CD14-positive monocyte (primary cell): ENCODE measurements at regions not wholly inside any gene's neighbourhood (a gene's known extent, or its start where the extent isn't known, plus 50 kb on each side); places are given as distances from the start of the nearest gene placed in this dataset.

Source experiments
- DNase-seq, 3 donors: peaks; one replicate each; pipeline ENCODE4 v3.0.0-alpha.2; 2011 to 2022
- H2AFZ ChIP-seq: 2 replicates; pipeline ENCODE4 v1.6.0; 2012; ENCODE audit warnings: mild to moderate bottlenecking, low read depth, low read length, inconsistent platforms; ENCODE audit not compliant: insufficient read depth, poor library complexity, severe bottlenecking
- H3K27ac ChIP-seq, 2 donors: 1 replicate in 1 of 2; 2 replicates in 1 of 2; pipeline ENCODE4 v1.5.1; 2012 to 2013; ENCODE audit warnings: low read length in 2 of 2, control low read depth in 1 of 2, inconsistent platforms in 1 of 2, low read depth in 1 of 2, mild to moderate bottlenecking in 1 of 2
- H3K27me3 ChIP-seq, 2 donors: one replicate each; pipeline versions ENCODE4 v1.6.0 to v1.6.1; 2011 to 2013; ENCODE audit warnings: low read length in 2 of 2; ENCODE audit not compliant: control insufficient read depth in 2 of 2, insufficient read depth in 2 of 2
- H3K36me3 ChIP-seq, 2 donors: replicated peaks in 1 of 2; 1 replicate in 1 of 2; 2 replicates in 1 of 2; pipeline versions ENCODE4 v1.5.1 to v1.6.1; 2012 to 2013; ENCODE audit warnings: low read length in 2 of 2, control low read depth in 1 of 2, inconsistent platforms in 1 of 2, mild to moderate bottlenecking in 1 of 2; ENCODE audit not compliant: insufficient read depth in 2 of 2, control insufficient read depth in 1 of 2
- H3K4me1 ChIP-seq, 2 donors: 1 replicate in 1 of 2; 2 replicates in 1 of 2; pipeline versions ENCODE4 v1.5.1 to v1.6.1; 2012 to 2013; ENCODE audit warnings: low read length in 2 of 2, control low read depth in 1 of 2, inconsistent platforms in 1 of 2, mild to moderate bottlenecking in 1 of 2, moderate library complexity in 1 of 2; ENCODE audit not compliant: insufficient read depth in 2 of 2, control insufficient read depth in 1 of 2
- H3K4me2 ChIP-seq: replicated peaks from 2 replicates; pipeline ENCODE3; 2012; ENCODE audit warnings: low read length, moderate library complexity, mild to moderate bottlenecking; ENCODE audit not compliant: poor library complexity, severe bottlenecking; ENCODE audit errors: extremely low read depth
- H3K4me3 ChIP-seq, 3 experiments: fragments of 200-600 bp in 1 of 3; sonication (generic) in 1 of 3; replicated peaks in 1 of 3; 1 replicate in 2 of 3; 2 replicates in 1 of 3; pipeline ENCODE4 v1.5.1; 2011 to 2013; ENCODE audit warnings: low read length in 3 of 3, mild to moderate bottlenecking in 3 of 3, control low read depth in 2 of 3, low read depth in 2 of 3, inconsistent platforms in 1 of 3, moderate library complexity in 1 of 3
- H3K79me2 ChIP-seq: 2 replicates; pipeline ENCODE4 v1.6.0; 2012; ENCODE audit warnings: mild to moderate bottlenecking, control low read depth, inconsistent platforms, low read length, moderate library complexity; ENCODE audit not compliant: insufficient read depth
- H3K9ac ChIP-seq: 2 replicates; pipeline ENCODE4 v1.6.0; 2017; ENCODE audit warnings: low read length, mild to moderate bottlenecking; ENCODE audit not compliant: insufficient read depth, poor library complexity, severe bottlenecking
- H3K9me3 ChIP-seq, 2 donors: replicated peaks in 1 of 2; 1 replicate in 1 of 2; 2 replicates in 1 of 2; pipeline versions ENCODE4 v1.5.1 to v1.6.1; 2012 to 2013; ENCODE audit warnings: low read length in 2 of 2, control low read depth in 1 of 2; ENCODE audit not compliant: control insufficient read depth in 1 of 2, insufficient read depth in 1 of 2
- H4K20me1 ChIP-seq: 2 replicates; pipeline ENCODE4 v1.6.0; 2012; ENCODE audit warnings: mild to moderate bottlenecking, low read length, control low read depth, moderate library complexity; ENCODE audit not compliant: insufficient read depth
- H3K27ac Mint-ChIP-seq, 7 donors: one replicate each; pipeline ENCODE4 v1.8.0; 2020; ENCODE audit warnings: mild to moderate bottlenecking in 7 of 7, mixed read lengths in 7 of 7, moderate library complexity in 6 of 7, inconsistent platforms in 2 of 7
- H3K27me3 Mint-ChIP-seq, 3 donors: one replicate each; pipeline ENCODE4 v1.8.0; 2021 to 2022; ENCODE audit warnings: low read depth in 3 of 3, mild to moderate bottlenecking in 3 of 3, mixed read lengths in 3 of 3, moderate library complexity in 3 of 3, inconsistent platforms in 1 of 3
- H3K36me3 Mint-ChIP-seq, 2 donors: one replicate each; pipeline ENCODE4 v1.8.0; 2020; ENCODE audit warnings: mixed read lengths in 2 of 2, inconsistent platforms in 1 of 2, mild to moderate bottlenecking in 1 of 2
- H3K4me1 Mint-ChIP-seq: one replicate; pipeline ENCODE4 v1.8.0; 2020; ENCODE audit warnings: mild to moderate bottlenecking, mixed read lengths
- H3K4me3 Mint-ChIP-seq, 2 donors: one replicate each; pipeline ENCODE4 v1.8.0; 2020; ENCODE audit warnings: mild to moderate bottlenecking in 2 of 2, mixed read lengths in 2 of 2, moderate library complexity in 1 of 2
- H3K9me3 Mint-ChIP-seq, 7 donors: one replicate each; pipeline ENCODE4 v1.8.0; 2020 to 2022; ENCODE audit warnings: mixed read lengths in 7 of 7, mild to moderate bottlenecking in 6 of 7, moderate library complexity in 6 of 7, inconsistent platforms in 2 of 7
- WGBS: methylation state at CpG from one replicate; pipeline ENCODE4 v1.1.5; 2013; ENCODE audit warnings: missing lambda C conversion rate; ENCODE audit not compliant: insufficient coverage; 5-methylcytosine and 5-hydroxymethylcytosine counted together
- intact Hi-C, 2 donors: fragments of 100-400 bp; cut with micrococcal nuclease; formaldehyde crosslinking; loops; one replicate each; pipeline versions ENCODE4 v1.15.0 to v1.15.1; 2023
- TF ChIP-seq, protein P1 (sequence below): fragments of 200-600 bp; IDR thresholded peaks from one replicate; pipeline ENCODE4 v1.8.0; 2022; ENCODE audit warnings: antibody characterized with exemption, mild to moderate bottlenecking

DNA sequence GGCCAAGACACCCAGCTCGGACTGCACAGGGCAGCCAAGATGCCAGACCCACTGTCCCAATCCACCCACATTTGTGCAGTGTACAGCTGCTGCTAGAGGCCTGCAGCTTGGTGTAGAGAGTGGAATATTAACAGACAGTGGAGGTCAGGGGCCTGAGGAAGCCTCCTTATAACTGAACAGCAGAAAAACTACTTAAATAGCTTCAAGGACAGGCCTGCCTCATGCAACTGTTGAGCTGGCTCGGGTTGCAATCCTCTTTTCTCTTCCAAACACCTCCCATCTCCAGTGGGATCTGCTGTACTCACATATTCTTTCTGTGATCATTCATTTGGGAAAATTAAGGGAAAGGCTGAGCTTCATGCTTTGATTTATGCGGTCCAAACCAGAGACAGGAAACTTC, 1043.2 kb upstream of the TMEM132C start:
- TF ChIP-seq, protein P1, sequence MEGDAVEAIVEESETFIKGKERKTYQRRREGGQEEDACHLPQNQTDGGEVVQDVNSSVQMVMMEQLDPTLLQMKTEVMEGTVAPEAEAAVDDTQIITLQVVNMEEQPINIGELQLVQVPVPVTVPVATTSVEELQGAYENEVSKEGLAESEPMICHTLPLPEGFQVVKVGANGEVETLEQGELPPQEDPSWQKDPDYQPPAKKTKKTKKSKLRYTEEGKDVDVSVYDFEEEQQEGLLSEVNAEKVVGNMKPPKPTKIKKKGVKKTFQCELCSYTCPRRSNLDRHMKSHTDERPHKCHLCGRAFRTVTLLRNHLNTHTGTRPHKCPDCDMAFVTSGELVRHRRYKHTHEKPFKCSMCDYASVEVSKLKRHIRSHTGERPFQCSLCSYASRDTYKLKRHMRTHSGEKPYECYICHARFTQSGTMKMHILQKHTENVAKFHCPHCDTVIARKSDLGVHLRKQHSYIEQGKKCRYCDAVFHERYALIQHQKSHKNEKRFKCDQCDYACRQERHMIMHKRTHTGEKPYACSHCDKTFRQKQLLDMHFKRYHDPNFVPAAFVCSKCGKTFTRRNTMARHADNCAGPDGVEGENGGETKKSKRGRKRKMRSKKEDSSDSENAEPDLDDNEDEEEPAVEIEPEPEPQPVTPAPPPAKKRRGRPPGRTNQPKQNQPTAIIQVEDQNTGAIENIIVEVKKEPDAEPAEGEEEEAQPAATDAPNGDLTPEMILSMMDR, result no peak
- Histone ChIP-seq H3K9me3 (peaks cover 0 to 2% of the 10 kb centered on the region in 2 donors), H3K27ac (no peak overlapping the region), H3K4me1 (no peaks in the 10 kb centered on the region), H2AFZ (no peak overlapping the region), H4K20me1 (no peaks in the 10 kb centered on the region), H3K4me2 (no peak overlapping the region), H3K27me3 (no peaks in the 10 kb centered on the region), H3K36me3 (no peaks in the 10 kb centered on the region), H3K9ac (no peak overlapping the region), H3K4me3 (no peak overlapping the region), H3K79me2 (no peaks in the 10 kb centered on the region)
- intact Hi-C loops, result no loop called here
- DNase-seq, result no peak
- H3K4me1 Mint-ChIP-seq, result no peaks in the 10 kb centered on the region
- peaks cover 0 to 12% (median 3%) of the 10 kb centered on the region in 7 donors for H3K9me3 Mint-ChIP-seq
- no peak overlapping the region for H3K27ac Mint-ChIP-seq
- H3K36me3 Mint-ChIP-seq, result no peaks in the 10 kb centered on the region
- no peak overlapping the region for H3K4me3 Mint-ChIP-seq
- WGBS, result no CpG with 5 or more reads among the region's 3 CpGs
- peaks cover 2 to 13% (median 6%) of the 10 kb centered on the region in 3 donors for H3K27me3 Mint-ChIP-seq

GRCh38 chr12:127230843-127231260, 1036.1 kb upstream of the TMEM132C start:
- Histone ChIP-seq H3K4me1 (peaks cover 0 to 6% of the 10 kb centered on the region in 2 donors), H3K79me2 (no peaks in the 10 kb centered on the region), H4K20me1 (no peaks in the 10 kb centered on the region), H3K36me3 (no peaks in the 10 kb centered on the region), H3K4me3 (no peak overlapping the region), H3K27ac (no peak overlapping the region), H3K9me3 (peaks cover 0 to 17% of the 10 kb centered on the region in 2 donors), H3K4me2 (no peak overlapping the region), H3K9ac (no peak overlapping the region), H2AFZ (no peak overlapping the region), H3K27me3 (no peaks in the 10 kb centered on the region)
- WGBS, result 69% methylated on average over 2 of the region's 6 CpGs
- peaks cover 0 to 12% (median 0%) of the 10 kb centered on the region in 7 donors for H3K9me3 Mint-ChIP-seq
- H3K27ac Mint-ChIP-seq, result no peak overlapping the region
- TF ChIP-seq, protein P1, result no peak
- no peak overlapping the region for H3K4me3 Mint-ChIP-seq
- H3K4me1 Mint-ChIP-seq, result peaks cover 6% of the 10 kb centered on the region
- peak in 1 of 3 donors; percentile 61 for DNase-seq
- H3K27me3 Mint-ChIP-seq, result peaks cover 0 to 7% (median 2%) of the 10 kb centered on the region in 3 donors
- intact Hi-C loops, result no loop called here
- H3K36me3 Mint-ChIP-seq, result no peaks in the 10 kb centered on the region
